Liver (tissue), 8 donors: ENCODE measurements at regions not wholly inside any gene's neighbourhood (a gene's known extent, or its start where the extent isn't known, plus 50 kb on each side); places are given as distances from the start of the nearest gene placed in this dataset.
"Not testable (repeated sequence)": the region's sequence is repeated elsewhere in the genome, so short reads cannot be mapped to it uniquely, and the experiment has no call there.

Experiments
- DNase-seq: peaks from one replicate; pipeline ENCODE4 v3.0.0-alpha.2; 2017; ENCODE audit warnings: low spot score
- H3K27ac ChIP-seq, 2 donors: one replicate each; pipeline ENCODE4 v1.7.0; 2013; ENCODE audit warnings: inconsistent platforms in 2 of 2, low read length in 2 of 2, control low read depth in 1 of 2, low read depth in 1 of 2, mild to moderate bottlenecking in 1 of 2
- H3K27me3 ChIP-seq, 4 donors: one replicate each; pipeline versions ENCODE4 v1.6.1 to v1.7.0; 2013; ENCODE audit warnings: low read length in 3 of 4, inconsistent platforms in 1 of 4, mild to moderate bottlenecking in 1 of 4, moderate library complexity in 1 of 4; ENCODE audit not compliant: control insufficient read depth in 4 of 4, insufficient read depth in 4 of 4
- H3K36me3 ChIP-seq, 4 donors: one replicate each; pipeline versions ENCODE4 v1.6.1 to v1.7.0; 2013; ENCODE audit warnings: low read length in 3 of 4, mild to moderate bottlenecking in 3 of 4, low read depth in 1 of 4, moderate library complexity in 1 of 4; ENCODE audit not compliant: control insufficient read depth in 4 of 4, insufficient read depth in 3 of 4
- H3K4me1 ChIP-seq, 4 donors: one replicate each; pipeline versions ENCODE4 v1.6.1 to v1.7.0; 2013; ENCODE audit warnings: low read length in 3 of 4, mild to moderate bottlenecking in 3 of 4, moderate library complexity in 1 of 4; ENCODE audit not compliant: control insufficient read depth in 4 of 4, insufficient read depth in 4 of 4
- H3K4me3 ChIP-seq, 3 donors: one replicate each; pipeline versions ENCODE4 v1.6.1 to v1.7.0; 2013; ENCODE audit warnings: low read length in 3 of 3, control low read depth in 1 of 3, low read depth in 1 of 3, mild to moderate bottlenecking in 1 of 3
- H3K9ac ChIP-seq, 2 donors: one replicate each; pipeline ENCODE4 v1.7.0; 2013; ENCODE audit warnings: low read length in 2 of 2, mild to moderate bottlenecking in 2 of 2, moderate library complexity in 2 of 2, control low read depth in 1 of 2, low read depth in 1 of 2
- H3K9me3 ChIP-seq, 4 donors: one replicate each; pipeline versions ENCODE4 v1.6.1 to v1.7.0; 2013; ENCODE audit warnings: low read length in 3 of 4; ENCODE audit not compliant: control insufficient read depth in 4 of 4
- ATF3 ChIP-seq: IDR thresholded peaks from 2 replicates; pipeline ENCODE4 v1.6.1; 2016; ENCODE audit warnings: antibody characterized with exemption
- EGR1 ChIP-seq, 2 donors: IDR thresholded peaks; 2 replicates each; pipeline ENCODE4 v1.6.1; 2016 to 2018; ENCODE audit warnings: antibody characterized with exemption in 2 of 2, low read depth in 2 of 2
- FOXA1 ChIP-seq: IDR thresholded peaks from 2 replicates; pipeline ENCODE4 v1.6.1; 2016; ENCODE audit warnings: antibody characterized with exemption
- FOXA2 ChIP-seq: IDR thresholded peaks from 2 replicates; pipeline ENCODE4 v1.6.1; 2016; ENCODE audit warnings: antibody characterized with exemption
- GABPA ChIP-seq, 2 donors: IDR thresholded peaks in 1 of 2; conservative IDR thresholded peaks in 1 of 2; 2 replicates each; pipeline ENCODE4 v1.6.1; 2016; ENCODE audit warnings: antibody characterized with exemption in 2 of 2, mild to moderate bottlenecking in 1 of 2, moderate library complexity in 1 of 2
- HNF4A ChIP-seq, 2 donors: conservative IDR thresholded peaks; 2 replicates each; pipeline ENCODE4 v1.6.1; 2016; ENCODE audit warnings: antibody characterized with exemption in 2 of 2, mild to moderate bottlenecking in 2 of 2
- HNF4G ChIP-seq: IDR thresholded peaks from 2 replicates; pipeline ENCODE4 v1.6.1; 2016; ENCODE audit warnings: antibody characterized with exemption
- JUND ChIP-seq, 2 donors: IDR thresholded peaks; 2 replicates each; pipeline ENCODE4 v1.6.1; 2016; ENCODE audit warnings: antibody characterized with exemption in 2 of 2
- NR2F2 ChIP-seq: IDR thresholded peaks from 2 replicates; pipeline ENCODE4 v1.6.1; 2016; ENCODE audit warnings: antibody characterized with exemption
- RAD21 ChIP-seq, 2 donors: IDR thresholded peaks; 2 replicates each; pipeline ENCODE4 v1.6.1; 2016; ENCODE audit warnings: antibody characterized with exemption in 2 of 2, mild to moderate bottlenecking in 2 of 2
- RXRA ChIP-seq, 2 donors: IDR thresholded peaks; 2 replicates each; pipeline ENCODE4 v1.6.1; 2017 to 2018; ENCODE audit warnings: antibody characterized with exemption in 2 of 2, mild to moderate bottlenecking in 1 of 2
- SP1 ChIP-seq: IDR thresholded peaks from 2 replicates; pipeline ENCODE4 v1.6.1; 2018; ENCODE audit warnings: antibody characterized with exemption, mild to moderate bottlenecking
- TAF1 ChIP-seq: conservative IDR thresholded peaks from 2 replicates; pipeline ENCODE4 v1.6.1; 2016; ENCODE audit warnings: antibody characterized with exemption, mild to moderate bottlenecking
- YY1 ChIP-seq: IDR thresholded peaks from 2 replicates; pipeline ENCODE4 v1.6.1; 2016; ENCODE audit warnings: antibody characterized with exemption, mild to moderate bottlenecking
- ZBTB33 ChIP-seq: IDR thresholded peaks from 2 replicates; pipeline ENCODE4 v1.6.1; 2016; ENCODE audit warnings: antibody characterized with exemption
- WGBS: extraction: QIAGEN DNeasy Blood & Tissue Kit; methylation state at CpG from one replicate; pipeline ENCODE4 v1.1.7; 2013; 5-methylcytosine and 5-hydroxymethylcytosine counted together
- TF ChIP-seq, protein P1 (sequence below): IDR thresholded peaks from 2 replicates; pipeline ENCODE4 v1.6.1; 2016; ENCODE audit warnings: antibody characterized with exemption
- TF ChIP-seq, protein P2 (sequence below): IDR thresholded peaks from 2 replicates; pipeline ENCODE4 v1.6.1; 2016; ENCODE audit warnings: antibody characterized with exemption, mild to moderate bottlenecking
- TF ChIP-seq, protein P3 (sequence below): fragments of 150-350 bp; IDR thresholded peaks from 2 replicates; pipeline ENCODE4 v1.5.1; 2017; ENCODE audit warnings: improper control_type of control experiment, low read depth, low read length; ENCODE audit not compliant: missing input control
- donor health status: healthy.
- donor health status: healthy.
- donor health status: healthy.
- donor health status: healthy.
- donor health status: healthy.

DNA sequence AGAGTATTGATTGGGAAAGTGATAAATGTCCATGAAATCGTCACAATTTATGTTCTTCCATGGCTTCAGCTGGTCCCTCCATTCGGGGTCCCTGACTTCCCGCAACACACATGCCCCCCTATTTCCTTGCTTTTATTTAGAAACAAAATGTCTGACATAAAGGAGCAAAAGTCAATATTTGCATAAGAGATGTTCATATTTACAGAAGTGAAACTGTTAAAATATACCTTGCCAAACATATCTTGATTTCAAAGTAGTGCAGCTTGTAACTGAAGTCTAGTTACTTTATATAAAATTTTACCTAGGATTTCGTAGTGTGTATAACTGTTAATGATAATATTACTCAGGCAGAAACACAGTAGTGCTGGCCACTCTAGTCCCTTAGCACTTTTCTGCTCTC is 548.9 kb upstream of the ADGRB3 start (continued):
- TF ChIP-seq FOXA1 = no peak
- TF ChIP-seq SP1 = no peak
- TF ChIP-seq RXRA (IDR thresholded peaks at IDR 0.05) = no peak
- no peak for TF ChIP-seq GABPA (IDR thresholded peaks at IDR 0.05 in 1 of 2, conservative IDR thresholded peaks at IDR 0.05 in 1 of 2)
- no peak for TF ChIP-seq NR2F2
- TF ChIP-seq, protein P1, sequence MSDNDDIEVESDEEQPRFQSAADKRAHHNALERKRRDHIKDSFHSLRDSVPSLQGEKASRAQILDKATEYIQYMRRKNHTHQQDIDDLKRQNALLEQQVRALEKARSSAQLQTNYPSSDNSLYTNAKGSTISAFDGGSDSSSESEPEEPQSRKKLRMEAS = no peak
- no peak for TF ChIP-seq HNF4G
- TF ChIP-seq TAF1 = no peak

GRCh38 chr6:68085599-68085998 is 549.5 kb upstream of the ADGRB3 start:
- not testable (repeated sequence) for DNase-seq, H3K4me3 ChIP-seq, H3K36me3 ChIP-seq, H3K4me1 ChIP-seq, H3K27me3 ChIP-seq, H3K9me3 ChIP-seq, H3K9ac ChIP-seq, H3K27ac ChIP-seq
- 94% methylated on average over 4 of the region's 4 CpGs for WGBS

DNA sequence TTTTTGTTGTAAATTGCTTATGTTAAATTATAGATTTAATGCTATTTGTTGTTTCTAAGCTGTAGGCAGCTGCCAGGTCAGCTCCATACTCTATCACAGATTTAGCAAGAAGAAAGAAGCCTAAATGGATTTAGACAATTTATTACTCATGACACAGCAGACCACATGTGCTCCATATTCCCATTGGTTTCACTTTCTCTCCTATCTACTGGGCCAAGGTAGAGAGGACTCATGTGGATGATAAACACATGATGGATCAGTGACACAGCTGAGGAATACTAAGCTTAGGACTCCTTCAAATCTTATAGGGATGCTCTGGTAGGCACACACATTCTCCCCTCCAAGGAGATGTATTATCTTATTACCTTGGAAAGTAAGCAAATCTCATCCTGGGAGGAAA is 553.0 kb upstream of the ADGRB3 start:
- Histone ChIP-seq H3K9ac (no peak overlapping the region), H3K4me3 (no peak overlapping the region), H3K27me3 (no peaks in the 10 kb centered on the region), H3K36me3 (no peaks in the 10 kb centered on the region), H3K9me3 (peaks cover 0 to 1% (median 0%) of the 10 kb centered on the region in 4 donors), H3K27ac (no peak overlapping the region), H3K4me1 (no peaks in the 10 kb centered on the region)
- no peak for DNase-seq
- TF ChIP-seq, protein P2, sequence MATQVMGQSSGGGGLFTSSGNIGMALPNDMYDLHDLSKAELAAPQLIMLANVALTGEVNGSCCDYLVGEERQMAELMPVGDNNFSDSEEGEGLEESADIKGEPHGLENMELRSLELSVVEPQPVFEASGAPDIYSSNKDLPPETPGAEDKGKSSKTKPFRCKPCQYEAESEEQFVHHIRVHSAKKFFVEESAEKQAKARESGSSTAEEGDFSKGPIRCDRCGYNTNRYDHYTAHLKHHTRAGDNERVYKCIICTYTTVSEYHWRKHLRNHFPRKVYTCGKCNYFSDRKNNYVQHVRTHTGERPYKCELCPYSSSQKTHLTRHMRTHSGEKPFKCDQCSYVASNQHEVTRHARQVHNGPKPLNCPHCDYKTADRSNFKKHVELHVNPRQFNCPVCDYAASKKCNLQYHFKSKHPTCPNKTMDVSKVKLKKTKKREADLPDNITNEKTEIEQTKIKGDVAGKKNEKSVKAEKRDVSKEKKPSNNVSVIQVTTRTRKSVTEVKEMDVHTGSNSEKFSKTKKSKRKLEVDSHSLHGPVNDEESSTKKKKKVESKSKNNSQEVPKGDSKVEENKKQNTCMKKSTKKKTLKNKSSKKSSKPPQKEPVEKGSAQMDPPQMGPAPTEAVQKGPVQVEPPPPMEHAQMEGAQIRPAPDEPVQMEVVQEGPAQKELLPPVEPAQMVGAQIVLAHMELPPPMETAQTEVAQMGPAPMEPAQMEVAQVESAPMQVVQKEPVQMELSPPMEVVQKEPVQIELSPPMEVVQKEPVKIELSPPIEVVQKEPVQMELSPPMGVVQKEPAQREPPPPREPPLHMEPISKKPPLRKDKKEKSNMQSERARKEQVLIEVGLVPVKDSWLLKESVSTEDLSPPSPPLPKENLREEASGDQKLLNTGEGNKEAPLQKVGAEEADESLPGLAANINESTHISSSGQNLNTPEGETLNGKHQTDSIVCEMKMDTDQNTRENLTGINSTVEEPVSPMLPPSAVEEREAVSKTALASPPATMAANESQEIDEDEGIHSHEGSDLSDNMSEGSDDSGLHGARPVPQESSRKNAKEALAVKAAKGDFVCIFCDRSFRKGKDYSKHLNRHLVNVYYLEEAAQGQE = no peak
- no peak for TF ChIP-seq SP1

GRCh38 chr6:68080074-68080473 is 555.0 kb upstream of the ADGRB3 start:
- no peak for DNase-seq
- 60% methylated on average over 3 of the region's 3 CpGs for WGBS
- Histone ChIP-seq H3K4me3 (no peak overlapping the region), H3K9me3 (no peaks in the 10 kb centered on the region), H3K36me3 (no peaks in the 10 kb centered on the region), H3K4me1 (no peaks in the 10 kb centered on the region), H3K27ac (no peak overlapping the region), H3K9ac (no peak overlapping the region), H3K27me3 (no peaks in the 10 kb centered on the region)
- TF ChIP-seq YY1 (no peak), RXRA (IDR thresholded peaks at IDR 0.05) (no peak), FOXA2 (no peak), HNF4G (no peak), SP1 (no peak), RAD21 (IDR thresholded peaks at IDR 0.05) (no peak), GABPA (IDR thresholded peaks at IDR 0.05 in 1 of 2, conservative IDR thresholded peaks at IDR 0.05 in 1 of 2) (no peak), TAF1 (no peak), EGR1 (IDR thresholded peaks at IDR 0.05; ENCODE audit: low read depth in 2 of 2) (no peak), ATF3 (no peak), FOXA1 (no peak), HNF4A (conservative IDR thresholded peaks at IDR 0.05) (no peak), JUND (IDR thresholded peaks at IDR 0.05) (no peak), NR2F2 (no peak), ZBTB33 (no peak)
- TF ChIP-seq, protein P3, sequence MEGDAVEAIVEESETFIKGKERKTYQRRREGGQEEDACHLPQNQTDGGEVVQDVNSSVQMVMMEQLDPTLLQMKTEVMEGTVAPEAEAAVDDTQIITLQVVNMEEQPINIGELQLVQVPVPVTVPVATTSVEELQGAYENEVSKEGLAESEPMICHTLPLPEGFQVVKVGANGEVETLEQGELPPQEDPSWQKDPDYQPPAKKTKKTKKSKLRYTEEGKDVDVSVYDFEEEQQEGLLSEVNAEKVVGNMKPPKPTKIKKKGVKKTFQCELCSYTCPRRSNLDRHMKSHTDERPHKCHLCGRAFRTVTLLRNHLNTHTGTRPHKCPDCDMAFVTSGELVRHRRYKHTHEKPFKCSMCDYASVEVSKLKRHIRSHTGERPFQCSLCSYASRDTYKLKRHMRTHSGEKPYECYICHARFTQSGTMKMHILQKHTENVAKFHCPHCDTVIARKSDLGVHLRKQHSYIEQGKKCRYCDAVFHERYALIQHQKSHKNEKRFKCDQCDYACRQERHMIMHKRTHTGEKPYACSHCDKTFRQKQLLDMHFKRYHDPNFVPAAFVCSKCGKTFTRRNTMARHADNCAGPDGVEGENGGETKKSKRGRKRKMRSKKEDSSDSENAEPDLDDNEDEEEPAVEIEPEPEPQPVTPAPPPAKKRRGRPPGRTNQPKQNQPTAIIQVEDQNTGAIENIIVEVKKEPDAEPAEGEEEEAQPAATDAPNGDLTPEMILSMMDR = no peak
- TF ChIP-seq, protein P1 = no peak
